GM18858 (cell line): ENCODE measurements at regions not wholly inside any gene's neighbourhood (a gene's known extent, or its start where the extent isn't known, plus 50 kb on each side); places are given as distances from the start of the nearest gene placed in this dataset.

ENCODE experiments used
- ATAC-seq: cut with Tn5 transposase; IDR thresholded peaks from one replicate; pipeline ENCODE4 v1.9.1; 2021; ENCODE audit not compliant: unreplicated experiment

GRCh38 chr21:28758042-28758882 lies 234.4 kb downstream of the LTN1 start:
- no peak for ATAC-seq

- no peak for ATAC-seq
Observed at GRCh38 chr21:28754862-28755261, 237.8 kb downstream of the LTN1 start.

DNA sequence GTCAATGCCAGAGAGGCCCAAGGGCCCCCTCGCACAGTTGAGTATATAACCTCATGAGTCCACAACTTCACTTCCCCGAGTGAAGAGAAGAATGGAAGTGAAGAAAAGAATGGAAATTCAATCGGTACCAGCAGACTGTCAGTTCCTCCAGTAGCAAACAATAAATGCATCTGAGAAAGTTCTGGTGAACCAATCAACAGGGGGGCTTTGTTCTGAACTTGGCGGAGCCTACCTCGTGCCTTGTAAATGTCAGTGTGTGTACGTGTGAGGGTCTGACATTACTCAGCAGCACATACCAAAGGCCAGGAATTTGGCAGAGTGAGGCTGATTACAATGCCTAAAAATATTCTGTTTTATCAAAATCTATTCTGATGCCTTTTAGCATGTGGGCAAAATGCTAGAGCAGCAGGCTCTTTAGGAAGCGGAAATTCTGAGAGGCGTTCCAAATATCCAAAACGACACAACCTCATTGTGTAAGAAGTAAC lies 238.5 kb downstream of the LTN1 start:
- no peak for ATAC-seq

DNA sequence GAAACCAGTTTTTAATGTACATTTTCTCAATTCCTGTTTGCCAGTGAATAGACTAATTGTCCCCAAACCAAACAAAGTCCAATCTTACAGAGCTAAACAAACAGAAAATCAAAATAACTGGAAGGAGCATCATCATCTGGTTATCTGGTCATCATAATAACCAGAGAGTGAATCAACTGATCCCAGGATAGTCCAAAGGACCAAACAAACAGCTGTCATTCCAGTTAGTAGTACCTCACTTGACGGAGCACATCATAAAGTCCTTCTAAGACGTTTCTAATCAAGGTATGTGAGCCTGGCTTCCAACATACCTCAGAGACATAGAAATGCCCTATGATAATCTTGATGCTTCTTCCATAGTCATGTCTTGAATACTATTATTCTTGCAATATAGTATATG lies 240.5 kb downstream of the LTN1 start:
- no peak for ATAC-seq

GRCh38 chr21:28751176-28751575 lies 241.5 kb downstream of the LTN1 start:
- no peak for ATAC-seq

DNA sequence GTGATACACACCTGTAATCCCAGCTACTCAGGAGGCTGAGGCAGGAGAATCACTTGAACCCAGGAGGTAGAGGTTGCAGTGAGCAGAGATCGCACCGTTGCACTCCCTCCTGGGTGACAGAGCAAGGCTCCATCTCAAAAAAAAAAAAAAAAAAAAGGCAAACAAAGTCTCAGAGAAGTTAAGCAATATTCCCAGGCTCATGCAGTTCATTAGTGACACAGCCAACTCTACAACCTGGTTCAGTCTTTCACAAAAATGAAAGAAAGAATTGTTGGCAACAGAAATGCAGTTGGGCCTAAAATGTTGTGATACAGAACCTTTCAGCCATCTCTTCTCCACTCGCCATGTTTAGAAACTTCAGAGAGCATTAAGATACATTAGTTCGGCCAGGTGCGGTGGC lies 242.1 kb downstream of the LTN1 start:
- ATAC-seq: no peak

DNA sequence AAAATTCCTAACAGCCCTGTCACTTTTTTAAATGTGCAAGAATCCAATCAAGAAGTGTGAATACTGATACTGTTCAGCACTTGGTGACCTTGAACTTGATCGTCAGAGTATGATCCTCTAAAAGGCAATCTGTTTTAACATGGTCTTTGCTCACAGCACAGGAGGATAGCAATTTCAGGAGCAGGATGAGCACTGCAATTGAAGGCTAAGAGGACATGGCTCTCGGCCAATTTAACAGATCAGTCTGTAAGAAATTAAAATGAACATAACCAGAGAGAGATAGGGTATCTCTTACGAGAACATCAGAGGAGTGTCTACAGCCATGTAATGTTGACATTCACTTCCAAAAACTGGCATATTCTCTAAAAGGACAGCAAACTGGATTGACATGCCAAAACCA lies 243.1 kb downstream of the LTN1 start:
- ATAC-seq: no peak

GRCh38 chr21:28747464-28747863 lies 245.2 kb downstream of the LTN1 start:
- ATAC-seq: no peak

DNA sequence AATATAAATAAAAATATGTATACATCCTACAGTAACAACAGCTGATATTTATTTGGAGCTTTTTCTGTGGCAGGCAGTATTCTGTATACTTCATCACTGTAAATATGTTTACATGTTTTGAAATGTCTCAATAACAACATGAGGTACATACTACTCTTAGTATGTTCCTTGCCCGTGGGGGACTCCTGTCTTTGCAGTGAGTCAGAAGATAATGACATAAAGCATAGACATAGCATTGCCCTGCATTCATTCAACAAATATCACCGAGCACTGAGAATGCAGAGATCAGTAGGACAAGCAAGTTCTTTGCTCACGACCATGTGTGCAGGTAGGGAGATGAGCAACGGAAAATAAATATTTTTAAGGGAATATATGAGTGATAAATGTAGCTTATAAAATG lies 246.5 kb downstream of the LTN1 start:
- ATAC-seq: no peak

DNA sequence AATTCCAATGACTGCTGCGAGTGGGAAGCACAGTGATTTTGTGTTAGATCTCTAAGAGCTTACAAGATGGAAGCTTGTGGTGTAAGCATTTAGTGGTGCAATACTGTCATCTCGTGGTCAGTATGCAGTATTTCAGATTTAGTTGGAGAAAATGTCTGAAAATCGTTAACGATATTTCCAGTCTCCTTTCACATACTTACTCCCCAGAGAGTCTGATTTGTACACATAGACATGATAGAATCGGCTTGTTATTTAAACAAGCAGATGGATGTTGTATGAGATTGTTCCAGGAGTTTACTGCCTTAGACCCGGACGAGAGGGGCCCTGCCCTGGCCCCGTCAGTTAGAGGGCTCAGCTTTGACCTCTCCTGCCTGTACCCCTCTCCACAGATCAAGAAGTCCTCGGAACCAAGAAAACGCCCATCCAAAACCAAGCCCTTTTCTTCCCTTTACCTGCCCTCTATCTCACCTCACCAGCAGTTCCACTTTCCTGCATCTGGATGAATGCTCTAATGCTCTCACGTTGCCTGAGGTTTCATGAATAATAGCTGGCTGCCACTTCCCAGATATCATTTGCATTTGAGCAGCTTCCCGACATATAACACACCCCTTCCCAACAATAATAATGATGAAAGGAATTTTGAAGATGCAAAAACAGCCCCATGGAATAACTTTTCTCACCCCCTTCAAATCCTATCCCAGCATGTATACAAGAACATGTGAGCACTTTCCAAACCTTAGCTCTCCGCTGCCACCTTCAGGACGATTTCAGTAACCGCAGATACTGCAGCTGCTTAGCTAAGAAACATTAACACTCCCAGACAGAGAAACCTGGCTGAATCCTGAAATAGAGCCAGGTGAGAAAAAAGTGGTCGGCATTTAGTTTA lies 247.3 kb downstream of the LTN1 start:
- peak; percentile 81 for ATAC-seq

DNA sequence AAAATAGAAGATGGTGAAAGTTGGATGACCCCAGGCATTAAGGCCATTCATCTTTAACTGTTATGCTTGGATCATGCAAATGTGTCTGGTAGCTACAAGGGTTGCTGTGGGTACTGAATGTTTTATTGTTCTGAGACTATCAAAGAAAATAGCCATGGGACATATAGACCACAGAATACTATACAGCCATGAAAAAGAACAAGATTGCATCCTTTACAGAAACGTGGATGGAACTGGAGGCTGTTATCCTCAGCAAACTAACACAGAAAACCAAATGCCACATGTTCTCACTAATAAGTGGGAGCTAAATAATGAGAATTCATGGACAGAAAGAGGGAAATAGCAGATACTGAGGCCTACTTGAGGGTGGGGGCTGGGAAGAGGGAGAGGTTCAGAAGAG lies 249.0 kb downstream of the LTN1 start:
- ATAC-seq: no peak

DNA sequence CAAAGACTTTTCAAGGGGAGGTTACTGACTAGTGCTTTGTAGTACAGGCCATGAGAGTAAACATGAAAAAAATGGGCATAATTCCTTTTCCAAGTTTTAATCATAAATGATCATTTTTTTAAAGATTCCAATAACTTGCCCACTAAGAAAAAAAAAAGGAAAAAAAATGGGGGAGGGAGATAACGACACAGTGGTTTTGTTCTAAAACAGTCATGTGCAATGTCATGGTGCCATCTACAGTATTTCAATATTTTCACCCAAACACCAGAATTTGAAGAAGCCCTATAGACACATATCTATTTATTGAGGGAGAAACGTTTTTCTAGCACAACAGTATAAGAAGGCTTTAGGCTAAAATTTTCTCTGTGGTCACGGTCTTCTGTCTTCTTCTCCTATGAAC lies 250.2 kb downstream of the LTN1 start:
- no peak for ATAC-seq

DNA sequence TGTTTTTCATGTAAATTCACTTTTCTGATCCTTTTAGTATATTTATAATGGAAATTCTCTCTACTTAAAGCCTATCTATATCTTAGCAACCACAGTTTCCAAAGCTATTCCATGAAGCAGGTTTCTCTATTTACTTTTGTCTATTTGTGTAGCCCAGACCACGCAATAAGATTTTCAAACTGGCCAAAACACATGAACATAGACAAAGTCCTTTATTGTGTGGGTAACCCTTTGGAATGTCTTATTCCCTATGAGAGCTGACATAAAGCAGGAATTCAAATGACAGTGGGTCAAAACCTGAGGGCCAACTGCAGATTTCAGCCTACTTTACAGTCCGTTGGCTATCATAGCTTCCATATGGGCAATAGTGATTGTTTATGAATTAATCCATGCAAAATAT lies 252.6 kb downstream of the LTN1 start:
- ATAC-seq: no peak

- peak; percentile 76 for ATAC-seq
Observed at GRCh38 chr21:28738882-28739281, 253.8 kb downstream of the LTN1 start.

DNA sequence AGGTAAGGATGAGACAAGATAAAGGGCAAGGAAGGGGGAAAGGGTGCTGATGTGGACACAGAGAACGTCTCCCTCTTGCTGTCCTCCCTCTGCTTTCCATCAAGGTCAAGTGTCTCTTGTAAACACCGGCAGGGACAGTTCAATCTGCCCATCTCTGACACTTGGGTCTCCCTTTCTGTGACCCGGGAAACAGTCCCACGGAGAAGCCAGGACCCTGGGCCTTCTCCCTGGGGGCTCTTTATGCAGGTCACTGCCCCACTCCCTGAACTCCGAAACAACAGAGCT lies 254.3 kb downstream of the LTN1 start:
- ATAC-seq: no peak

GRCh38 chr21:28737674-28738419 lies 254.8 kb downstream of the LTN1 start:
- no peak for ATAC-seq

GRCh38 chr21:28734522-28735175 lies 258.0 kb downstream of the LTN1 start:
- ATAC-seq: no peak

DNA sequence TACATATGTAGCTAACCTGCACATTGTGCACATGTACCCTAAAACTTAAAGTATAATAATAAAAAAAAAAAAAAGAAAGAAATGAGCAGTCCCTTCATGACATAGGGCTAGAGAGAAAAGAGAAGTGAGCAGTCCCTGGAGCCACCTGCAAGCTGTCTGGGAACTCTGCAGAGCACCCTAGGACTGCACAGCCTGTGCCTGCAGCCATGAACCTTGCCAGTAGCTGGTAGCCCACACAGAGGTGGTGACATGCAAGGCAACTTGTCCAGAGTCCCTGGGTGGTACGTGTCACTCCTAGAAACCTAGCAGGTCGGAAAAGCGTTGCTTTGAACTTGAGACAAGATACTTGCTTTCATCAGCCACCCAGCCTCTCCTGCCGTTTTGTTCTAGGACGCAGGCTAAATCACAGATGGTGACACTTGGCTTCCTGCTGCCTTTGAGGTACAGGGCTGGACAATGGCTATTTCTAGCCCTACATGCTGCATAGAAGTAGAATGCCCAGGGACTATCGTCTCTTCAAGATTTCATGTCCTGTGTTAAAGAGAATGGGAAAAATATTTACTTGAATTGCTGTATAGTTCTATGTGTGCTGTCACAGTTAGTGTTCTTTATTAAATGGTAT lies 260.9 kb downstream of the LTN1 start:
- ATAC-seq: no peak

DNA sequence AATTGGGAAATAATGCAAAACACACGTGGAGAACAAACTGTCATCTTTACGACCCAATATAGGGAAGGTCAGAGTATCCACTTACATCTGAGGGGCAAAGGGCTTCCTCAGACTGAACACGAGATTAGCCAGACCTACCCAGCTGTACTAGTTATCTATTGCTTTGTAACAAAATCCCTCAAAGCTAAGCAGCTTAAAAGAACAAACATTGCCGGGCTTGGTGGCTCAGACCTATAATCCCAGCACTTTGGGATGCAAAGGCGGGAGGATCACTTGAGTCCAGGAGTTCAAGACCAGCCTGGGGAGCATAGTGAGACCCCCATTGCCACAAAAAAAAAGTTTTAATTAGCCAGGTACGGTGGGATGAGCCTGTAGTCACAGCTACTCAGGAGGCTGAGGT lies 262.8 kb downstream of the LTN1 start:
- ATAC-seq: no peak

- no peak for ATAC-seq
Observed at GRCh38 chr21:28727809-28728208, 264.9 kb downstream of the LTN1 start.

DNA sequence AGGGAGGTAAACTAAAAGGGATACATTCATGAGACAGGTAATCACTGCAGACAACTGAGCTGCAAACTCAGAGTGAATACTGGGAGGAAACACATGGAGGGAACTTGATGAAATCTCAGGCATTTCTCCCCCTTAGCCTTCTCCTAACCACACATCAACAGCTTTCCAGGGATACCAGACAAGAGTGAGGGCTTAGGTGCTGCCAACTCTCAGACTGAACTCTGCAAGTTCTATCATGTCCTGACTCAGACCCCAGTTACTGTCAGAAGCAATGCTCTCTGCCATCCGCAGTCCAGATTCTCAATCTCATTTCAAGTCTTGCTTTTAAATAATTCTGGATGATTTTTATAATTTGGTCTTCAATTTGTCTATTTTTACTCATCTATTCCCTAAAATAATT lies 267.3 kb downstream of the LTN1 start:
- no peak for ATAC-seq
